Prostate gland (tissue), 2 donors: ENCODE measurements at regions not wholly inside any gene's neighbourhood (a gene's known extent, or its start where the extent isn't known, plus 50 kb on each side); places are given as distances from the start of the nearest gene placed in this dataset.

Experiments
- POLR2A ChIP-seq: fragments of 450-650 bp; IDR thresholded peaks from one replicate; pipeline ENCODE4 v1.6.1; 2016; ENCODE audit warnings: antibody characterized with exemption, mild to moderate bottlenecking
- TF ChIP-seq, protein P1 (sequence below), 4 experiments: fragments of 200-600 bp in 2 of 4; fragments of 450-650 bp in 2 of 4; sonication (generic) in 2 of 4; IDR thresholded peaks; 1 replicate in 3 of 4; 2 replicates in 1 of 4; pipeline ENCODE4 v1.5.1; 2016 to 2019; ENCODE audit warnings: antibody characterized with exemption in 4 of 4, mild to moderate bottlenecking in 2 of 4, moderate library complexity in 2 of 4

DNA sequence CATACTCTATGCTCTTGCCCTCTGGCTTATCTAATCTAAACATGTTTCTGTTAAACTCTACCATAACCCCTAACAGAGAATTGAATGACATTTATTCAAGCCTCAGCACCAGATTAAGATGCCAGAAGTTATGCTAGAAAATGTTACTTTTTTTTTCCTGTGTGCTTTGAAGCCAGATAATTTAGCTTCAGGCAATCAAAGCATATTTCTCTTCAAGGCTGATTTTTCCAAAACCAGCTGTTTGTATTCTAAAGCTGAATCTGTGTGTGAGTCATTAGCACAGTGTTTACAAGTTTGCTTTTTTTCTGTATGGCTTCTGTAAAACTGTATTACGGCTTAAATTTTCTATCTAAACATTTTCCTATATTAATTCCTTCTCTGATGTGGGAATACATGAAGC lies 326.1 kb downstream of the FSCB start:
- TF ChIP-seq, protein P1, sequence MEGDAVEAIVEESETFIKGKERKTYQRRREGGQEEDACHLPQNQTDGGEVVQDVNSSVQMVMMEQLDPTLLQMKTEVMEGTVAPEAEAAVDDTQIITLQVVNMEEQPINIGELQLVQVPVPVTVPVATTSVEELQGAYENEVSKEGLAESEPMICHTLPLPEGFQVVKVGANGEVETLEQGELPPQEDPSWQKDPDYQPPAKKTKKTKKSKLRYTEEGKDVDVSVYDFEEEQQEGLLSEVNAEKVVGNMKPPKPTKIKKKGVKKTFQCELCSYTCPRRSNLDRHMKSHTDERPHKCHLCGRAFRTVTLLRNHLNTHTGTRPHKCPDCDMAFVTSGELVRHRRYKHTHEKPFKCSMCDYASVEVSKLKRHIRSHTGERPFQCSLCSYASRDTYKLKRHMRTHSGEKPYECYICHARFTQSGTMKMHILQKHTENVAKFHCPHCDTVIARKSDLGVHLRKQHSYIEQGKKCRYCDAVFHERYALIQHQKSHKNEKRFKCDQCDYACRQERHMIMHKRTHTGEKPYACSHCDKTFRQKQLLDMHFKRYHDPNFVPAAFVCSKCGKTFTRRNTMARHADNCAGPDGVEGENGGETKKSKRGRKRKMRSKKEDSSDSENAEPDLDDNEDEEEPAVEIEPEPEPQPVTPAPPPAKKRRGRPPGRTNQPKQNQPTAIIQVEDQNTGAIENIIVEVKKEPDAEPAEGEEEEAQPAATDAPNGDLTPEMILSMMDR (IDR thresholded peaks at IDR 0.05): no peak
- TF ChIP-seq POLR2A: no peak
